ENCODE measurements at regions not wholly inside any gene's neighbourhood (a gene's known extent, or its start where the extent isn't known, plus 50 kb on each side); places are given as distances from the start of the nearest gene placed in this dataset.

- DNase-seq (ENCODE audit: extremely low read depth, low read depth) = peak; percentile 19
- no peak overlapping the region for H3K4me3 ChIP-seq (replicated peaks; ENCODE audit: low read depth, low read length)
- TF ChIP-seq CTCF (IDR thresholded peaks at IDR 0.05; ENCODE audit: low read depth, low read length, missing control alignments) = peak; percentile 27
Observed at GRCh38 chr2:151161821-151162551, 99.7 kb downstream of the RBM43 start.

- DNase-seq (ENCODE audit: extremely low read depth, low read depth) = no peak
- H3K4me3 ChIP-seq (replicated peaks; ENCODE audit: low read depth, low read length) = no peak overlapping the region
- TF ChIP-seq CTCF (IDR thresholded peaks at IDR 0.05; ENCODE audit: low read depth, low read length, missing control alignments) = no peak
Observed at GRCh38 chr2:151159109-151159662, 102.5 kb downstream of the RBM43 start.

GRCh38 chr2:151157000-151157735 is 104.5 kb downstream of the RBM43 start:
- peak; percentile 14 for DNase-seq (ENCODE audit: extremely low read depth, low read depth)
- no peak for TF ChIP-seq CTCF (IDR thresholded peaks at IDR 0.05; ENCODE audit: low read depth, low read length, missing control alignments)
- no peak overlapping the region for H3K4me3 ChIP-seq (replicated peaks; ENCODE audit: low read depth, low read length)

DNA sequence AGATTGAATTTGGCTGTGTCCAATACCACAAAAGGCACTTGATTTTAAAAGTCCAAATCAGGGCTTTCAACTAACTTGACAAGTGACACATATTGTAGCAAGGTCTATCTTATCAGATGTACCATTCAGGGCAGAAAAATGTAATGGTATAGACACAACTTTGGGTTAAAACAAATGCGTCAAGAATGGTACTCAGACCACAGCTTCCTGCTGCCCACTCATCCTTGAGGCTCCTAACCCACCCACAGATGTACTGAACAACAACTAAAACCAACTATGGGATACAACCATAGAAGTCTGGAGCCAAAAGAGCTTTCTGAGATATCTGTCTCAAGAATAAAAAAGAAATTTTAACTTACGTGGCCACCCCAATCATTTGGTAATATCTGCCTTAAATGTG is 105.2 kb downstream of the RBM43 start:
- no peak for TF ChIP-seq CTCF (IDR thresholded peaks at IDR 0.05; ENCODE audit: low read depth, low read length, missing control alignments)
- DNase-seq (ENCODE audit: extremely low read depth, low read depth) = no peak

GRCh38 chr2:151153601-151154000 is 108.1 kb downstream of the RBM43 start:
- no peak overlapping the region for H3K4me3 ChIP-seq (replicated peaks; ENCODE audit: low read depth, low read length)
- DNase-seq (ENCODE audit: extremely low read depth, low read depth) = no peak
- no peak for TF ChIP-seq CTCF (IDR thresholded peaks at IDR 0.05; ENCODE audit: low read depth, low read length, missing control alignments)

More for the DNA sequence above, 105.2 kb downstream of the RBM43 start:
- no peak overlapping the region for H3K4me3 ChIP-seq (replicated peaks; ENCODE audit: low read depth, low read length)

DNA sequence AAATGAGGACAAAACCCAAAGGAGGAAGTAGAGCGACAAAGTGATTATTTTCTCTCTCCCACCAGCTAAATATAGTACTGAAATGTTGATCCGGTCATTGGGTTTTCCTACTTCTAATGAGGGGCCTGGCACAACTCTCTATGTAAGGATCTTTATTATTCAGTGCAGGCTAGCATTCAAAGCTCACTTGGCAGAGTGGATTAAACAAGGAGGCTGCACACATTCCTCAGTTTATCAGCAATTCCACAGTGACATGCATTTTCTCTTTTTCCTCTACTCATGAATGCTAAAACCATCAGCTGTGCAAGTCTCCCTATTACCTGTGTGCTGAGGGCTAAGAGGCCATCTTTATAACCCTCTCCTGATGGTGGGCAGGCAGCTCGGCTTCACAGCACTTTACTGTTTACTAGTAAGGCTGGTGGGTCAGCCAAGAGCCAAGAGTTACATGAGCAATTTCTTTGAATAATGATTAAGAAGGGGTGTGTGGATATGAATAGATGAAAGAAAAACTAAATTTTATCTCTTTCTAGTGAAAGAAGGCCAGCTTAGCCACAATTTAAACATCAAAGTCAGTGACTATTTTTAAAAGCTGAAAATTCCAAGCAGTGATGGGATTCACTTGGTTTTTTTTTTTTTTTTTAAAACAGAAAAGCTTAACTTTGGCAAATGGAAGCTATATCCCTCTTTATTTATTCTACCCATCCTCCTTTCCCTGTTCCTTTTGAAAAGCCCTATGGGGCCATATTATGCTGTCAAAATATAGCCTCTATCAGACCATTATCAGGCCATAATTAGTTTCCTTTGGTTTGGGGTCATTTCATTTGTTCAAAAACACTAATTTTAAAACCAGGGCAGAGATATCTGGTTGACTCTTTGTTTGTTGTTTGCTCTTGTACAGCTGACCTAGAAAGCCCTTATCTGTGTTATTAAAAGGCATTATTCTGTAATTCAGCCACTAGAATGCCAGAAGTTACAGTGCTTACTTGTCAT is 111.0 kb downstream of the RBM43 start:
- TF ChIP-seq CTCF (IDR thresholded peaks at IDR 0.05; ENCODE audit: low read depth, low read length, missing control alignments) = no peak
- H3K4me3 ChIP-seq (replicated peaks; ENCODE audit: low read depth, low read length) = no peak overlapping the region
- DNase-seq (ENCODE audit: extremely low read depth, low read depth) = no peak
